Spleen (tissue), 11 donors: ENCODE measurements at regions not wholly inside any gene's neighbourhood (a gene's known extent, or its start where the extent isn't known, plus 50 kb on each side); places are given as distances from the start of the nearest gene placed in this dataset.
A peak's percentile ranks its signal among the peaks of the same experiment; 100 is the strongest.

Experiments
- DNase-seq: peaks from one replicate; pipeline ENCODE4 v3.0.0-alpha.2; 2020
- H3K27ac ChIP-seq, 8 donors: fragments of 200-600 bp; sonication (generic) in 7 of 8; 1 replicate in 4 of 8; 2 replicates in 4 of 8; pipeline versions ENCODE4 v1.5.0 to v1.8.0; 2016 to 2021; ENCODE audit warnings: inconsistent platforms in 4 of 8, mild to moderate bottlenecking in 4 of 8, moderate library complexity in 1 of 8
- H3K27me3 ChIP-seq, 7 donors: fragments of 200-600 bp; sonication (generic) in 6 of 7; replicated peaks in 1 of 7; 1 replicate in 4 of 7; 2 replicates in 3 of 7; pipeline versions ENCODE4 v1.5.0 to v1.8.0; 2016 to 2021; ENCODE audit warnings: inconsistent platforms in 3 of 7, mild to moderate bottlenecking in 1 of 7
- H3K36me3 ChIP-seq, 6 donors: fragments of 200-600 bp; sonication (generic) in 5 of 6; 1 replicate in 4 of 6; 2 replicates in 2 of 6; pipeline versions ENCODE4 v1.5.0 to v1.8.0; 2016 to 2021; ENCODE audit warnings: inconsistent platforms in 2 of 6
- H3K4me1 ChIP-seq, 6 donors: fragments of 200-600 bp; sonication (generic) in 5 of 6; 1 replicate in 3 of 6; 2 replicates in 3 of 6; pipeline versions ENCODE4 v1.5.0 to v1.8.0; 2016 to 2021; ENCODE audit warnings: inconsistent platforms in 3 of 6
- H3K4me3 ChIP-seq, 8 donors: fragments of 200-600 bp; sonication (generic) in 7 of 8; 1 replicate in 4 of 8; 2 replicates in 4 of 8; pipeline versions ENCODE4 v1.5.0 to v1.8.0; 2016 to 2021; ENCODE audit warnings: inconsistent platforms in 4 of 8, mild to moderate bottlenecking in 4 of 8, moderate library complexity in 2 of 8
- H3K9me3 ChIP-seq, 8 donors: fragments of 200-600 bp; sonication (generic) in 7 of 8; 1 replicate in 4 of 8; 2 replicates in 4 of 8; pipeline versions ENCODE4 v1.5.0 to v1.8.0; 2016 to 2021; ENCODE audit warnings: inconsistent platforms in 4 of 8
- POLR2A ChIP-seq, 3 donors: fragments of 450-650 bp; IDR thresholded peaks; one replicate each; pipeline ENCODE4 v1.5.1; 2017; ENCODE audit warnings: antibody characterized with exemption in 3 of 3, mild to moderate bottlenecking in 1 of 3
- POLR2AphosphoS5 ChIP-seq, 3 donors: sonication (generic); formaldehyde crosslinking; IDR thresholded peaks; one replicate each; pipeline ENCODE4 v1.5.1; 2017; ENCODE audit warnings: antibody characterized with exemption in 3 of 3
- WGBS, 5 donors: extraction: QIAGEN DNeasy Blood & Tissue Kit in 3 of 5; methylation state at CpG; one replicate each; pipeline versions ENCODE4 v1.1.5 to v1.1.7; 2013 to 2018; 5-methylcytosine and 5-hydroxymethylcytosine counted together
- intact Hi-C: fragments of 100-400 bp; cut with DNase I; formaldehyde crosslinking; loops from one replicate; pipeline ENCODE4 v1.15.0; 2023; ENCODE audit warnings: low total_unique reads
- TF ChIP-seq, protein P1 (sequence below), 11 experiments: fragments of 200-600 bp in 7 of 11; fragments of 450-650 bp in 4 of 11; sonication (generic) in 4 of 11; IDR thresholded peaks in 8 of 11; conservative IDR thresholded peaks in 3 of 11; 1 replicate in 7 of 11; 2 replicates in 4 of 11; pipeline versions ENCODE4 v1.4.0 to v1.8.0; 2016 to 2021; ENCODE audit warnings: antibody characterized with exemption in 11 of 11, inconsistent platforms in 4 of 11, mild to moderate bottlenecking in 1 of 11
- donor health status: healthy with polysubstance abuse.
- donor health status: DM: no; HTN: no; CAD: no; lungs with moderate emphysema.
- donor health status: DM: no; HTN: no; CAD: no.
- donor health status: Bipolar disorder and iron deficiency.
- donor health status: healthy.
- donor health status: DM: no; HTN: no; CAD: no.
- donor health status: DM: yes; HTN: yes; CAD: no.

DNA sequence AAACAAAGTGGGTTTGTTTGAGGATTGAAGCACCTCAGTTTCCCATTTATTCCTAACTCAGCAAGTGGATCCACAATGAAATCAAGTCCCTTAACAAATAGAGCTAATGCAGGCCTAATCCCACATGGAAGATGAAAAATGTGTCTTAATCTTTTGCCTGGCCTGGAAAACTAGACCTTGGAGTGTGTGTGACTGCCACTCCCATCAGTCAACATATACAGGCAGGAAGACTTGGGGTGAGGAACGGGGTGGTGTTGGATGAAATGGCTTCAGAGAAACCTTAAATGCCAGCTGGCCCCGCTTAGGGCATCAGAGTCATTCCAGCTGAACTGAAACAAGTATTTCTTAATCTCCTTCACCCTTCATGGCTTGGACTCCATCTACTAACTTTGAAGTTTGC, 269.5 kb downstream of the MAF start:
- H3K27me3 ChIP-seq, result peaks cover 0 to 20% (median 0%) of the 10 kb centered on the region in 7 donors
- WGBS, 5 donors, result 66 to 90% (median 86%) methylated on average over 2 of the region's 2 CpGs
- intact Hi-C loops, result no loop called here

DNA sequence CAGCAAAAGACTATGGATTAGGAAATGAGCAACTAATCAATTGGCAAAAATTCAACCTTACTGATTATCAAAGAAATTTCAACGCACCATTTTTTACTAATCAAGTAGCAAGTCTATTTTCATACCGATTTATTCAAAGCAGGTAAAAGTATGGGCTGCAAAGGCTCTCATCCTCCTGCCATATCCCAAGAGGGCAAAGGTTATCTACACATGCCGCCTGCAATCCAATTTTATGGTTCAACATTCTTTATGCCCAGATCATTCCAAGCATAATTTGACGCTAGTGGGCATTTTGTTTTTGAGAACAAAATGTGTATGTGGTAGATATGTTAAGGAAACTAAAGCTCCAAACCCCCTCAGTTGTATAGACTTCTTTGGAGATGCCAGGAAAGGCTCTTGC, 270.6 kb downstream of the MAF start:
- Histone ChIP-seq H3K27me3 (peaks cover 0 to 21% (median 0%) of the 10 kb centered on the region in 7 donors), H3K9me3 (no peaks in the 10 kb centered on the region), H3K4me1 (peaks cover 0 to 20% (median 7%) of the 10 kb centered on the region in 6 donors), H3K36me3 (no peaks in the 10 kb centered on the region), H3K27ac (peak overlapping the region in 2 of 8 donors; percentile 38 to 43), H3K4me3 (no peak overlapping the region)
- DNase-seq, result no peak
- 90 to 96% (median 92%) methylated on average over 4 of the region's 4 CpGs for WGBS, 5 donors
- intact Hi-C loops, result no loop called here
- TF ChIP-seq POLR2A (IDR thresholded peaks at IDR 0.05), result no peak
- no peak for TF ChIP-seq POLR2AphosphoS5 (IDR thresholded peaks at IDR 0.05)
- TF ChIP-seq, protein P1, sequence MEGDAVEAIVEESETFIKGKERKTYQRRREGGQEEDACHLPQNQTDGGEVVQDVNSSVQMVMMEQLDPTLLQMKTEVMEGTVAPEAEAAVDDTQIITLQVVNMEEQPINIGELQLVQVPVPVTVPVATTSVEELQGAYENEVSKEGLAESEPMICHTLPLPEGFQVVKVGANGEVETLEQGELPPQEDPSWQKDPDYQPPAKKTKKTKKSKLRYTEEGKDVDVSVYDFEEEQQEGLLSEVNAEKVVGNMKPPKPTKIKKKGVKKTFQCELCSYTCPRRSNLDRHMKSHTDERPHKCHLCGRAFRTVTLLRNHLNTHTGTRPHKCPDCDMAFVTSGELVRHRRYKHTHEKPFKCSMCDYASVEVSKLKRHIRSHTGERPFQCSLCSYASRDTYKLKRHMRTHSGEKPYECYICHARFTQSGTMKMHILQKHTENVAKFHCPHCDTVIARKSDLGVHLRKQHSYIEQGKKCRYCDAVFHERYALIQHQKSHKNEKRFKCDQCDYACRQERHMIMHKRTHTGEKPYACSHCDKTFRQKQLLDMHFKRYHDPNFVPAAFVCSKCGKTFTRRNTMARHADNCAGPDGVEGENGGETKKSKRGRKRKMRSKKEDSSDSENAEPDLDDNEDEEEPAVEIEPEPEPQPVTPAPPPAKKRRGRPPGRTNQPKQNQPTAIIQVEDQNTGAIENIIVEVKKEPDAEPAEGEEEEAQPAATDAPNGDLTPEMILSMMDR (IDR thresholded peaks at IDR 0.05 in 8 of 11, conservative IDR thresholded peaks at IDR 0.05 in 3 of 11), result no peak

More for the DNA sequence above, 269.5 kb downstream of the MAF start:
- no peak for DNase-seq
- no peak overlapping the region for H3K27ac ChIP-seq
- no peak overlapping the region for H3K4me3 ChIP-seq
- peaks cover 0 to 20% (median 7%) of the 10 kb centered on the region in 6 donors for H3K4me1 ChIP-seq
- H3K9me3 ChIP-seq, result no peaks in the 10 kb centered on the region
- TF ChIP-seq, protein P1 (IDR thresholded peaks at IDR 0.05 in 8 of 11, conservative IDR thresholded peaks at IDR 0.05 in 3 of 11), result no peak
- no peak for TF ChIP-seq POLR2A (IDR thresholded peaks at IDR 0.05)
- no peak for TF ChIP-seq POLR2AphosphoS5 (IDR thresholded peaks at IDR 0.05)
- H3K36me3 ChIP-seq, result no peaks in the 10 kb centered on the region

DNA sequence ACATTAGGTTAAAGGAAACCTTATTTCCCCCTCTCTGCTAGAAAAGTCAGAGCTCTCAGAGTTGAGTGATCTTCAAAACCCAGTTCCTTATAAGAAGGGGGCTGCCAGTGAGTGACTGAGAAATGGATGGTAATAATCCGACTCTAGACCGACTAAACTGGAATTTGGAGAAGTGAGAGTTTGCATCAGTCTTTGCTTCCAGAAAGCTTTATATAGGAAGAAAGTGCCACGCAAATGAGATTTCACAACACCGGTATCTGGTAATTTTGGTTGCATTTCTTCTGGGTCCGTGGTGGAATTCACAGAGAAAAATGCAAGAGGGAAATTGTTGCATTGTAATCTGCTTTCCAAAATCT, 271.4 kb downstream of the MAF start:
- no peak for DNase-seq
- no peak overlapping the region for H3K4me3 ChIP-seq
- no peak for TF ChIP-seq POLR2A (IDR thresholded peaks at IDR 0.05)
- TF ChIP-seq, protein P1 (IDR thresholded peaks at IDR 0.05 in 8 of 11, conservative IDR thresholded peaks at IDR 0.05 in 3 of 11), result no peak
- TF ChIP-seq POLR2AphosphoS5 (IDR thresholded peaks at IDR 0.05), result no peak
- H3K9me3 ChIP-seq, result no peaks in the 10 kb centered on the region
- WGBS, 5 donors, result 52 to 64% (median 56%) methylated on average over 5 of the region's 5 CpGs
- H3K36me3 ChIP-seq, result no peaks in the 10 kb centered on the region
- intact Hi-C loops, result no loop called here
- peaks cover 0 to 20% (median 7%) of the 10 kb centered on the region in 6 donors for H3K4me1 ChIP-seq
- peaks cover 0 to 21% (median 0%) of the 10 kb centered on the region in 7 donors for H3K27me3 ChIP-seq
- H3K27ac ChIP-seq, result peak overlapping the region in 3 of 8 donors; percentile 38 to 64 (median 62)

DNA sequence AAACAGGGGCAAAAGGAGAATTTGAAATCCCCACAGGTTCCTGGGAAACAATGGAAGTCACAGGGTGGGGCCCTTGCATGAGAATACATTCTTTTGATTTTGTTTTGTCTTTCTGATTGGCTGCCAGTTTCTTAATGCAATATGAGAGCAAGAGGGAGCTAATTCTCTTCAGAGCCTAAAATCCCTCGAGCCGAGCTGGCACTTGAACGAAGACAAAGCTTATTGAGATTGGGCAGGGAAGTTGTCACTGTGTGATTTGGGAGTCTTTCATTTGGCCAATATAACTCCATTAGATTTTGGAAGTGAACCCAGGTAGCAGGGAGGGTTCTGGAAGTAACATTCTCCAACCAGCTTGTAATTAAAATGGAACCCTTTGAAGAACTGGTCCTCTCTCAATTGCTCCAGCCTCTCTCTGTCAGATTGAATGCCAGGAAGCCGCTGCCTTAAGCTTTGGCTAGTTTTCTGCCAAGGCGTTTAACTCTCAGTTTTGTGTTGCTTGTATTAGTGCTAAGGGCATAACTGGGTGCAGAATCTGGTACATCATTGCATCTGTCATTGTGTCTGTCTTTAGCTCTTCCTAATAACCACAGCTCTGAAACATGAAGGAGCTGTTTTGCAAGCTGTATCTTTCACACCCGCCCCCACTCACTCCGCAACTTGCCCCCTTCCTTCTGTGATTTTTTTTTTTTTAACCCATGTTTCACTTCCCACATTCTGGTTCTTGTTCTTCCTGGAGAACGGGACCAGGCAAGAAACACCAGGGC, 272.0 kb downstream of the MAF start:
- peaks cover 0 to 25% (median 0%) of the 10 kb centered on the region in 7 donors for H3K27me3 ChIP-seq
- H3K4me3 ChIP-seq, result no peak overlapping the region
- peak overlapping the region in 4 of 8 donors; percentile 27 to 68 (median 63) for H3K27ac ChIP-seq
- no peaks in the 10 kb centered on the region for H3K9me3 ChIP-seq
- no peaks in the 10 kb centered on the region for H3K36me3 ChIP-seq
- intact Hi-C loops, result no loop called here
- H3K4me1 ChIP-seq, result peaks cover 0 to 20% (median 7%) of the 10 kb centered on the region in 6 donors
- TF ChIP-seq, protein P1 (IDR thresholded peaks at IDR 0.05 in 8 of 11, conservative IDR thresholded peaks at IDR 0.05 in 3 of 11), result no peak
- TF ChIP-seq POLR2A (IDR thresholded peaks at IDR 0.05) (no peak), POLR2AphosphoS5 (IDR thresholded peaks at IDR 0.05) (no peak)
- WGBS, 5 donors, result 22 to 40% (median 30%) methylated on average over 8 of the region's 8 CpGs
- no peak for DNase-seq
